ENCODE measurements at regions not wholly inside any gene's neighbourhood (a gene's known extent, or its start where the extent isn't known, plus 50 kb on each side); places are given as distances from the start of the nearest gene placed in this dataset.

- TF ChIP-seq ARID4B (CRISPR knock-in tag; IDR thresholded peaks at IDR 0.05) (0 out of 2 replicates have a peak, but pooled peaks have one; percentile 37), THAP12 (CRISPR knock-in tag; IDR thresholded peaks at IDR 0.05) (no peak), ZNF395 (CRISPR knock-in tag; IDR thresholded peaks at IDR 0.05) (no peak), RB1 (IDR thresholded peaks at IDR 0.05; ENCODE audit: low read depth) (peak; percentile 25; the same call in 1 of the 2 replicates), CBFB (CRISPR knock-in tag; IDR thresholded peaks at IDR 0.05) (0 out of 2 replicates have a peak, but pooled peaks have one; percentile 38), COPS2 (conservative IDR thresholded peaks at IDR 0.05) (no peak), IRF2 (CRISPR knock-in tag; IDR thresholded peaks at IDR 0.05) (no peak; the same call in 1 of the 2 replicates), ZNF785 (CRISPR knock-in tag; IDR thresholded peaks at IDR 0.05) (no peak), E2F8 (IDR thresholded peaks at IDR 0.05; ENCODE audit: low read depth, partially characterized antibody) (no peak), ZBTB7A (IDR thresholded peaks at IDR 0.05; ENCODE audit: borderline replicate concordance, control insufficient read depth, low read depth, low read length) (peak; percentile 77; the same call in 1 of the 2 replicates), TFAP4 (CRISPR knock-in tag; IDR thresholded peaks at IDR 0.05; ENCODE audit: borderline replicate concordance) (0 out of 2 replicates have a peak, but pooled peaks have one; percentile 17)
These were observed 128.2 kb downstream of the ZNF280B start (continued) for GRCh38 chr22:22380098-22381030.
